GM21390 (cell line): ENCODE measurements at regions not wholly inside any gene's neighbourhood (a gene's known extent, or its start where the extent isn't known, plus 50 kb on each side); places are given as distances from the start of the nearest gene placed in this dataset.
"Not testable (repeated sequence)": the region's sequence is repeated elsewhere in the genome, so short reads cannot be mapped to it uniquely, and the experiment has no call there.

Source experiments
- ATAC-seq: cut with Tn5 transposase; IDR thresholded peaks from one replicate; pipeline ENCODE4 v1.9.1; 2021; ENCODE audit not compliant: unreplicated experiment

DNA sequence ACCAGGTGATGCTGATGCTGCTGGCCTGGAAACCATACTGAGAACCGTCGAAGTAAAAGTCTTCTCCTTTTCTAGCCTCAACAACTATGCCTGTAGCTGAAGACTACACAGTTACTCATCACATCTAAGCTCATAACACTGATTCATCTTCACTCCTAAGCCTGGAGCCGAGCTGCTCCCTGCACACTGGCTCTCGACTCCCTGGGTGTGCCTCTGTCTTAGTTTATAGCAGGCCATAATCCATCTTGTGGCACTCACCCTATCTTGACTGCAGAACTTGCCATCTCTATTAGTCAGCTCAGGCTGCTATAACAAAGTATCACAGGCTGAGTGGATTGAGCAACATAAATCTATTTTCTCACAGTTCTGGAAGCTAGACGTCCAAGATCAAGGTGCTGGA is 191.0 kb downstream of the UNC5CL start:
- ATAC-seq = no peak

DNA sequence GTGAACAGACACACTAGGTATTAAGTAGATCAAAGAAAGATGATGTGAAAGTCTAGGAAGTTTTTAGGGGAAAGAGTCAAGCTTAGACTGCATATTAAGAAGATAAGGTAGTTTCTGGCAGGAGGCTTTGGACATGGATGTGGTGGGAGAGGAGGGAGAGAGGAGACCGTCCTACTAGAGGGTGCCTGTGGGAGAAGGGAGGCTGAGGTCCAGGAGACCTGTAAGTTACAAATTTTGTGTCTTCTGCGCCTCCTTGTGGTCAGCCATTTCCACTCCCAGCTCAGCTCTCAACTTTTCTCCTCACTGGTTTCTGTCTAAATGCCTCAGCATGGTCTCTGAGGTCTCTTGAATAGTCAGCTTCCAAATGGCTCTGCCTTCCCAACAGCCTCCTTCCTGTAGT is 193.5 kb downstream of the UNC5CL start:
- ATAC-seq = no peak

DNA sequence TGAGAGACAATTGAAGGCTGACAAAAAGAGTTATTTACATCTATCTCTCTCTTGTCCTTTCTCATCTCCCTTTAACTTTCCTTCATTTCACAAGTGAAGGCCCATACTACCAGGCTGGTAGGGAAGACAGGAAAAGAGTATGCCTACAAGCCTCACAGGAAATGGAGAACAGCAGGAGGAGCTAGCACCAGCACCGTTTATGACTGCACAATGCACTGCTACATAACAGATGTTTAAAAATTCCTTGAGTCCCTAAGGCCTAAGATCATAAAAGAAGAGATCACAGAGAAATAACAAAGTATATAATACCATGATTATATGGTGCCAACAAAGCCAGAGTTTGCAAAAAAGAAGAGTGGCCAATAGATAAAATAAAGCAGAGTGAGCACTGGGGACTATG is 194.8 kb downstream of the UNC5CL start:
- ATAC-seq = no peak

DNA sequence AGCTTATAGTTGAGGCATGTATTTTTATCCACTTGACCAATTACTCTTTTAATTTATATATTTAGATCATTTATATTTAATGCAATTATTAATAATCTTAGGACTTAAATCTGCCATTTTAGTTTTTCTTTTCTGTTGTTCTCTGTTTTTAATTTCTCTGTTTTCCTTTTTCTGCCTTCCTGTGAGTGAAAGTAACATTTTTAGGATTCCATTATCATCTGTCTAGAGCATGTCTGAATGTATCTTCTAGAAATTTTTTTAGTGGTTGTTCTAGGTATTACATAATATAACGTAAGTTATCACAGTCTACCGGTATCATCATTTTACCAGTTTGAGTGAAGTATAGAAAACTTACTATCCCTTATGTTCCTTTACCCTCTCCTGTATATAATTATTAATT is 197.3 kb downstream of the UNC5CL start:
- no peak for ATAC-seq

DNA sequence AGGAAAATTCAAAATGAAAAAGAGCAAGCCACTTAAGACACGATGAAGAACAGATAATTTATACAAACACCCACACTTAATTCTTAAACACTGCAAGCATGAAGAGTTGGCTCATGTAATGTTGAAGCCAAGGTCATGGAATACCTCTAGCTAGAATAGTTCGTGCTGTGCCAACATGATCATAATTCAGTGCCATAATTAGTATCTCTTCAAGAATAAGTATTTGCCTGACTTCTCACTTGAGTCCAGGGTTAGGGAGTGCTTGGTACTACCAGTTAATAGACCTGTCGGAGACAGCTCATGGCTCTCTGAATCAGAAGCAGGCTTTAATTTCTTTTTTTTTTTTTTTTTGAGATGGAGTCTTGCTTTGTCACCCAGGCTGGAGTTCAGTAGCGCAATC is 206.3 kb downstream of the UNC5CL start:
- ATAC-seq = no peak

DNA sequence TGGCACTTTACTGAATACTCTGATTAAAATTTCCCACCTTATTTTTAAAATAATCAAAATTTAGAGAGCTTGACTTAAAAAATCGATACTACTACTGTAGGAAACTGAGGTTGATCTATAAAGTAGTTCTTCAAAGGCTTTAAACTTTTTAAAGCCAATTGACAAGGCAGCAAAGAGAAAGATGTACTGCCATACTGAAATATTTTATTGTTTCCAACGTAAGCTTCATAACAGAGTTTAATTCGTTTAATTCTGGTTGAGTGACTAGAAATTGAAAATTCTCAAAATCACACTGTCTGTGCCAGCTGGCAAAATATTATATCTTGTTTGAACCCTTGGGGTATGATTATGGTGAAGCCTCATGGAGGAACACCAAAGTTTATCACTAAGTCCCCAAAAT is 207.6 kb downstream of the UNC5CL start:
- ATAC-seq = no peak

DNA sequence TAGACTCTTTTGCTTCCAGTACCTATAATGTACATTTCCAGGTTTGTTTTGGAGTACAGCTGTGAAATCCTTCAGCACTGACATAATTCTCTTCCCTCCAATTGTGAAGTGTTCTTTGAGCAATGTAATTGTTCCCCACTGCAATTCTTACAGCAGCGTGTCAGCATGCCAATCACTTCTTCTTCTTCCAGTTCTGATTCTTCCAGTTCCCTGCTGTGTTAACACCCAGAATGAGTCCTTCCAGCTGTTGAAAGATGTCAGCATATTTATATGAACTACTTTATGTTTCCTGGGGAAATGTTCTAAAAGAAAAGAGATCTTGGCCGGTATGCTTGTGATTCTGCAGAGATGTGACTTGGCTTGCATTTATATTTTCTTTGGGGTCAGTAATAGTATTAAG is 213.9 kb downstream of the UNC5CL start:
- no peak for ATAC-seq

DNA sequence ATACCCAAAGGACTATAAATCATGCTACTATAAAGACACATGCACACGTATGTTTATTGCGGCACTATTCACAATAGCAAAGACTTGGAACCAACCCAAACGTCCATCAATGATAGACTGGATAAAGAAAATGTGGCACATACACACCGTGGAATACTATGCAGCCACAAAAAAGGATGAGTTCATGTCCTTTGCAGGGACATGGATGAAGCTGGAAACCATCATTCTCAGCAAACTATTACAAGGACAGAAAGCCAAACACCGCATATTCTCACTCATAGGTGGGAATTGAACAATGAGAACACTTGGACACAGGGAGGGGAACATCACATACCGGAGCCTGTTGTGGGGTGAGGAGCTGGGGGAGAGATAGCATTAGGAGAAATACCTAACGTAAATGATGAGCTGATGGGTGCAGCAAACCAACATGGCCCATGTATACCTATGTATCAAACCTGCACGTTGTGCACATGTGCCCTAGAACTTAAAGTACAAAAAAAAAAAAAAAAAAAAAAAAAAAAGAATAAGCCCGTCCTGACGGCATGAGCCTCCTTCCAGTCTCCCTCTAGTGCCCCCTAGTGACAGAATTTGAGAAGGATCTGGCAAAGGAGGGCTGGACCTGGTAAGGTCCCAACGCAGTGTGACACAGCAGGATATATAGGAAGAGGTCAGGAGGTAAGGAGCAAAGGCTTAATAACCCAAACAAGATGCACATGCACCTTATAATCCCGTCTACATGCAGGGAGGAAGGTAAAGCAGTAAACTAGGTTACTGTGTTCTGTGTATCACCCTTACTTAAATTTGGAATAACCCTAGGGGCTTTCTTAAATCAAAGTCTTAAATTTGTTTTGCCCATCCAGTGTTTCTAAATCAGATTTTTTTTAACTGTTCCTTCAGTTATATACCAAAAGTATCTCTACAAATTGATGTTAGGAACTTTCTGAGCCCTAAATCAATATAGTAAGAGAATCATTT is 214.8 kb downstream of the UNC5CL start:
- ATAC-seq = not testable (repeated sequence)

DNA sequence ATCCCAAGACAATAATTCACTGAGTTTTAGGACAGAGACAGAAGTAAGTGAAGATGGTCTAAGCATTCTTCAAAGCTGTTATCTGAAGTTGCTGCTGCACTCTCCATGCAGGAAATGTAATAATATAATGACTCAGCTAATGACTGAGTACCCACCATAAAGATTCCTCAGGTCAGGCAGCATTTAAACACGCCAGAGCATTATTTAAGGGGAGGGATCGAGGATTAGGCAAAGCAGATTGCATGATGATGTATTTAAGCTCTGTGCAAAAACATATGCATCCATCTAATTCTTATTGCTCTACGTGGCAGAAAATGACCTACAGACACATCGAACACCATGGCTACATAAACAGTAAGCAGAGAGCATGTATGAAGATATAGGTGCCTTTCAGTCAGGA is 216.4 kb downstream of the UNC5CL start:
- ATAC-seq = no peak

DNA sequence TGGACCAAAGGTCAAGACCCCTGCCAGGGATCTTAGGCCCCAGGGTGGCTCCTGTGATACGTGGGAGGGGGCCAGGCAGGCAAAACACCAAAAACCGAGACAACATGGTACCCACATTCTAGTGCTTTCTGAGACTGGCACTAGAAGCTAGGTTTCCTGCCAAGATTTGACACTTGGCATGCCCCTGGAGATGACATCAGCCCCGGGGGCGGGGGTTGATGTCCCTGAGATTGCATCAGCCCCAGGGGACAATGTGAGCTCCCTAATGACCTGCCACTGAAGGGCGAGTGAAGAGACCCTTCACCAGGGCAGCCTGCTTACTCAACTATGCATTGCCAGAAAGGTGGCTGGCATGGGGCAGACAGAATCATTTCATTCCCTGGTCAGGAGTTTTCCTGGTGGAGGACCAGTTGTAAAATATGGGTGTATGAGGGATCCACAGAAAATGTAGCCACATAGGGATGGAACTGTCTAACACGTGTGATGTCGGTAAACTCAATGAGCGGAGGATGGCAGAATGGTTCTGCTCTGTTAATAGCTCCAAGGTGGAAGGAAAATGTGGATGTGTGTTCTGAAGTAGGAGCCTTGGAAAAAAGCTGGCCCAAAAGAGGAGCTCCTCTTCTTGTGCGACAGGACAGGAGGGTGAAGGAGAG is 219.7 kb downstream of the UNC5CL start:
- ATAC-seq = no peak

DNA sequence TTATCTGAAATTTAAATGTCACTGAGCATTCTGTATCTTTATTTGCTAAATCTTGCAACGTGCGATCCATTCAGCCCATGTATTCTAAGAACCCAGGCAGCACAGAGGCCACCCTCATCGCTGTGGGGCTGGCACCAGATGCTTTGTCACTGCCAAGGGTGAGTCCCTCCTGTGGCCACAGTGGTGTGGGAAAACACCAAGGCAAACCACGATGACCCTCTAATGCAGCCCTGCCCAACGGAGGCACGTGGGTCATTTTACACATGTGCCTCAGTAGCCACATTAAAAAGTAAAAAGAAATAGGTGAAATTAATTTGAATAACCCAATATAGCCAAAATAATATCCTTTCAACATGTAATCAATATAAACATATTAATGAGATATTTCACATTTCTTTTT is 221.7 kb downstream of the UNC5CL start:
- ATAC-seq = no peak

DNA sequence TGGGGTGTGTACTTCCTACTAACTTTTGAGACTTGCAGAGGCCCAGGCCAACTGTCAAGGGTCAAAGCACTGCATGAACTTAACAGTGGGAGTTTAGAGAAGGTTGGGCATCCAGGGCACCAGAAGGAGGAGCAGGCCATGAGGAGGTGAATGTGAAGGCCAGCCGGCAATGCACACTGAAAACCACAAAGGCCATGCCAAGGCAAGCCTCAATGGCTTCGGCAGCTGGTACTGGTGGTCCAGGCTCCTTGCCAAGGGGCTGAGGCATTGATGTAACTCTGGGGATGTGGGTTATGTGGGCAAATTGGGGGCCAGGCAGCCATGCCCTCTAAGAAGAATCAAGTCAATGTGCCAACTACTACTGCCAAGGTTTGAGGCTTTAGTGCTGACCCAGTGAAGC is 222.4 kb downstream of the UNC5CL start:
- ATAC-seq = no peak

DNA sequence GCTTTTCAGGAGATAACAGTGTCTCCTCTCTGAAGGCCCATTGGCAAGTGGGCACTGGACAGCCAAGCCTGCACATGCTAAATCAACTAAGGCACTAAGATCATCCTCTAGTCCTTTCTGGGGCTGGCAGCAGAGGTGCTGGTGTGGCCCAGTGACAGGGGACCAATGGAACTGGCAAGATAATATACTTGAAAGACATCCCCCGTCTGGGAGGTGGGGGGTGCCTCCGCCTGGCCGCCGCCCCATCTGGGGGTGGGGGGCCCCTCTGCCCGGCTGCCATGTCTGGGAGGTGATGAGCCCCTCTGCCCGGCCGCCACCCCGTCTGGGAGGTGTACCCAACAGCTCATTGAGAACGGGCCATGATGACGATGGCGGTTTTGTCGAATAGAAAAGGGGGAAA is 223.3 kb downstream of the UNC5CL start:
- no peak for ATAC-seq

DNA sequence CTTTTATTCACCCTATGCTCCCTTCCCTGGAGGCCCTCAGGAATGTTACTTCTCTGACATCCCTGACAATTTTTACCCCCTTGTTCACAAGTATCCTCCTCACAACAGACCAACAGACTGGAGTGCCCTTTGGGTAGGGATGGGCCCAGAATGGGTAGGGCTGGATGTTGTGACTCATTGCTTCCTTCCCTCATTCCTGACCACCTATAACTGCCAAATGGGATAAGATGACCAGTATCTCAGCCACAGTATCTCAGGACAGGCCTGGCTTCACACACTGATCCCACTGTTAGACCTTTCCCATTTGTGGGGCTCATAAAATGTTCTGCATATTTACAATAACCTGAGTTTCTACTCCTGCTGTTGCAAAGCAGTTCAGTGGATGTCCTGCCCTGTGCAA is 223.0 kb upstream of the LRFN2 start:
- no peak for ATAC-seq

DNA sequence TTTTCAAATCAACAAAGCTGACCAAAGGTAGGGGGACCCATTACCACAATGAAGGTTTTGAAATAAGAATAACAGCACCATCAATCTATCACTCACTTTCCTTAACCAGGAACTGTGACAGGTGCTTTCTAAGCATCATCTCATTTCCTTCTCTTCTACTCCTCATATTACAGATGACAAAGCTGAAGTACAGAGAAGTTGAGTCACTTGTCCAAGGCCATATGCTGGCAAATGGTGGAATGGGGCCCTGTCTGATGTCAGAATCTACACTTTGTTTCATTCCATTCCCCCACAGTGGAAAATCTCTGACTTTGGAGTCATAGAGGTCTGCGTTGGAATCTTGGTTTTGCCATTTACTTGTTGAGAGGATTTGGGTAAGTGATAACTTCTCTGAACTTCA is 222.5 kb upstream of the LRFN2 start:
- ATAC-seq = no peak

DNA sequence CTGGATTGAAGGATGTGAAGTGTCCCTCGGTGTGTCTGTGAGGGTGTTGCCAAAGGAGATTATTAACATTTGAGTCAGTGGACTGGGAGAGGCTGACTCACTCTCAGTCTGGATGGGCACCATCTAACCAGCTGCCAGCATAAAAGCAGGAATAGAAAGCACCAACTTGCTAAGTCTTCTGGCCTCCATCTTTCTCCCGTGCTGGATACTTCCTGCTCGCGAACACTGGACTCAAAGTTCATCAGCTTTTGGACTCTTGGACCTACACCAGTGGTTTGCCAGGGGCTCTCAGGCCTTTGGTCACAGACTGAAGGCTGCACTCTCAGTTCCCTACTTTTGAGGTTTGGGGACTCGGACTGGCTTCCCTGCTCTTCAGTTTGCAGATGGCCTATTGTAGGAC is 220.3 kb upstream of the LRFN2 start:
- ATAC-seq = no peak

DNA sequence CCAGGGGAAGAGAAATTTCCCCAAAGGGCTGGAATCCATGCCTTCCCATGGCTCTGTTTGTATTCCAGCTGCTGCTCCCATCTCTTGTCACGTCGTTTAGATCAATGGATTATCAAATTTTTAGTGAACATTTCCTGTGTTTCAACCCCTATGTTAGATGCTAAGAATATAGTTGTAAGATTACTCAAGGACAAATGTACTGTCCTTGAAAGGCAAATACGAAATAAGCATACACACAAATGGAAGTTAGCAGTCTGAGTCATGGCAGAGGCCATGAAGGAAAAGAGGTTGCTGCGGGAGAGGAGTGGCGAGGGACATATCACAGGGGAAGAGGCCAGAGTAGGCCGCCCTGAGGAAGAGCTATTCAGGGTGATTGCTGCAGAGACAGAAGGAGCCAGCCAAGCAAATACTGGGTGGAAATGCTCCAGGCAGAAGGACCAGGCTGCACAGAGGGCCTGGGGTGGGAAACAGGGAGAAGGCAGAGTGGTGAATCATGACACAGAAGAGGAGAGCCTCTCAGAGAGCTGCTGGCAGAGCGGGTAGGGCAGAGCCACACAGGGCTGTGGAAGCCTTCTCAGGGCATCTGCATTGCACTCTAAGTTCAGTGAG is 219.2 kb upstream of the LRFN2 start:
- no peak for ATAC-seq

DNA sequence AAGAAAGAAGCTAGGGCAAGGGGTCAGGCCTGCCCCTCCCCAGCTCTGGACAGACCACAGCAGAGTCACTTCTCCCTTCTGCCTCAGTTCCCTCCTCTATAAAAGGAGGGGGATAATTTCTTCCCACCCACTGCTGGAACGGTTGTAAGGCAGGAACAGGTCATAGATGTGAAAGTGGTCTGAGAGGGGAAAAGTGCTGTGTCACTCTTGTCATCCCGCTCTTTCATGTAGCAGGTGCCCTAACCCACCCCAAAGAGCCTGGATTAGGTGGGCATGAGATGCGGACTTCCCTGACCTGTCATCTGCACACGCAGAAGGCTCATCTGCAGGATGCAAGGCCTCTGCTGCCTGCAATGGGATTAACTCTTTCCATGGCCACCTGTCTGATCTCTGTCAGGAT is 218.2 kb upstream of the LRFN2 start:
- ATAC-seq = no peak

DNA sequence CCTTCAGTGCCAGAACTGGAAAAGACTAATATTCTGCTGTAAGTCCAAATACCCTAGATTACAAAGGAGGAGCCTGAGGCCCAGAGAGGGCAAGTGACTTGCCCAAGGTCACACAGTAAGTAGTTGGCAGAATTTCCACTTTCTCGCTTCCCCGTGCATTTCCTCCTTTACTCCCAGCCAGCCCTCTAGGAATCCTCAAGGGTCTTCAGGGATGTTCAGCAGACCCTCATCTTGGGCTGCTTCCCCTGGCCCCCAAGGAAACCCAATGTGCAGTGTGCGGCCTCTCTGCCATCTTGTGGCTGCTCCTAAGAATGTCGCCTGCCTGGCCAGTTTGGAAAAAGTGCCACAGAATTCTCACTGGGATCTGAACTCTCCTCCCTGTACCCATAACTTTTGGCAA is 217.7 kb upstream of the LRFN2 start:
- ATAC-seq = no peak

DNA sequence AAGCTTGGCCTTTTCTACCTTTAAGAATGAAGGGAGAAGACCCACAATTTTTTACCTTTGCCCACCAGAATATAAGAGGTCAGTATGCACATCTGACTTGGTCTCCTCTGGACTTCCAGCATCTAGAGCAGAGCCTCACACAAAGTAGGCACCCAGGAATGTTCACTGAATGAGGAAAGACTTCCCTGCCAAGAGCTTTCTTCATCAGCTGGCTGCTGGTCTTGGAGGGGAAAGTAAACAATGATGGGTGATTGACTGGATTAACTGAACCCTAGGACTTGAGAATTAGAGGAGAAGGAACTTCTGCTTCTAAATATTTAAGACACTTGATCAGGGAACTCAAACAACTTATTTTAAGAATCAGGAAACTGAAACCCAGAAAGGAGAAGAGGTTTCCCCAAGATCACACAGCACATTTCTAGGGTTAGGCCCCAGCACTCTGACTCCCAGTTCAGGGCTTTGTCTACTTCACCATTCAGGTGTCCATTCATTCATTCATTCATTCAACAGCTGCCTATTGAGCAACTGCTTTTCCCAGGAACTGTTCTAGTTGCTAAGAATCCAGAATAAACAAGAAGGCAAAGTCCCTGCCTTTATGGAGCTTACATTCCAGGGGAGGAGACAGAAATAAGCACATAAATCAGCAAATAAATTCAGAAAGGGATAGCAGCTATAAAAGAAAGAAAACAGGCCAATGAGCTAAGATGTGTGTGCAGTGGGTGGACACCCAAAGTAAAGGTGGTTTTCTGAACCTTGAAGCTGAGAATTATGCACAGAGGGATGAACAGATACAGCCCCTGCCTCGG is 216.9 kb upstream of the LRFN2 start:
- no peak for ATAC-seq

DNA sequence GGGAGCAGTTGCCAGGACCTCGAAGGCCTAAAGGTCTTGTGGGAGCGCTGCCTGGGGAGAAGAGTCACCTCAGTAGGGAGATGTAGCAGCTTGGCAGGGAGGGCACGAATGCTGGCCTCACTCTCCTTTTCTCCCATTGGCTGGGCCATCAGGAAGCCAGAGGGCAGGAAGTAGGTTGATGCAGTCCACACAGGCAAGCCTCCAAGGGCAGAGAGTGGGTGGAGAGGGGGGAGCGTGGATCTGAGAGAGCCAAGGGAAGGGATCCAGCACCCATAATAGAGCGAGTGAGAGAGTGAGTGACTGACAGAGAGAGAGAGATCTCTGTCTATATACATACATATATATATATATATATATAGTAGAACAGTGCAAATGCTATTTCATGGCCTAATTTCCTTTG is 215.3 kb upstream of the LRFN2 start:
- no peak for ATAC-seq
